Smooth muscle cell (in vitro differentiated cells): ENCODE measurements at regions not wholly inside any gene's neighbourhood (a gene's known extent, or its start where the extent isn't known, plus 50 kb on each side); places are given as distances from the start of the nearest gene placed in this dataset.

Experiments used
- DNase-seq: peaks from one replicate; lab custom pipeline; 2025; ENCODE audit not compliant: unreplicated experiment; lab: John Stamatoyannopoulos, UW
- H2AFZ ChIP-seq: fragments of 200-600 bp; sonication (generic); 2 replicates; pipeline ENCODE4 v1.6.0; 2016; ENCODE audit warnings: antibody characterized with exemption, low read depth, mild to moderate bottlenecking
- H3F3A ChIP-seq: fragments of 200-600 bp; sonication (generic); 2 replicates; pipeline ENCODE4 v1.6.0; 2017; ENCODE audit warnings: antibody characterized with exemption, low read depth
- H3K27ac ChIP-seq: fragments of 200-600 bp; sonication (generic); 2 replicates; pipeline ENCODE4 v1.5.1; 2016; ENCODE audit warnings: low read depth, mild to moderate bottlenecking
- H3K27me3 ChIP-seq: fragments of 200-600 bp; sonication (generic); 2 replicates; pipeline ENCODE4 v1.6.1; 2016; ENCODE audit warnings: low read depth, mild to moderate bottlenecking
- H3K36me3 ChIP-seq: fragments of 200-600 bp; sonication (generic); 2 replicates; pipeline ENCODE4 v1.5.1; 2016; ENCODE audit warnings: low read depth
- H3K4me1 ChIP-seq: fragments of 200-600 bp; sonication (generic); 2 replicates; pipeline ENCODE4 v1.5.1; 2016; ENCODE audit warnings: low read depth
- H3K4me2 ChIP-seq: fragments of 200-600 bp; sonication (generic); 2 replicates; pipeline ENCODE4 v1.6.0; 2016; ENCODE audit warnings: mild to moderate bottlenecking
- H3K4me3 ChIP-seq: fragments of 200-600 bp; sonication (generic); 2 replicates; pipeline ENCODE4 v1.5.1; 2016; ENCODE audit warnings: mild to moderate bottlenecking
- H3K79me2 ChIP-seq: fragments of 200-600 bp; sonication (generic); 2 replicates; pipeline ENCODE4 v1.6.0; 2016; ENCODE audit warnings: low read depth, mild to moderate bottlenecking
- H3K9ac ChIP-seq: fragments of 200-600 bp; sonication (generic); 2 replicates; pipeline ENCODE4 v1.6.0; 2016; ENCODE audit warnings: low read depth
- H3K9me3 ChIP-seq: fragments of 200-600 bp; sonication (generic); replicated peaks from 2 replicates; pipeline ENCODE4 v1.5.1; 2016; ENCODE audit warnings: low read depth
- H4K20me1 ChIP-seq: fragments of 200-600 bp; sonication (generic); 2 replicates; pipeline ENCODE4 v1.6.0; 2016; ENCODE audit warnings: low read depth
- WGBS: methylation state at CpG from one replicate; pipeline ENCODE4 v1.1.7; 2016; ENCODE audit warnings: low lambda C conversion rate; 5-methylcytosine and 5-hydroxymethylcytosine counted together
- TF ChIP-seq, protein P1 (sequence below): fragments of 200-600 bp; sonication (generic); IDR thresholded peaks from 2 replicates; pipeline ENCODE4 v1.5.1; 2017; ENCODE audit warnings: borderline replicate concordance, mild to moderate bottlenecking, antibody characterized with exemption; ENCODE audit not compliant: insufficient read depth, poor library complexity, severe bottlenecking

DNA sequence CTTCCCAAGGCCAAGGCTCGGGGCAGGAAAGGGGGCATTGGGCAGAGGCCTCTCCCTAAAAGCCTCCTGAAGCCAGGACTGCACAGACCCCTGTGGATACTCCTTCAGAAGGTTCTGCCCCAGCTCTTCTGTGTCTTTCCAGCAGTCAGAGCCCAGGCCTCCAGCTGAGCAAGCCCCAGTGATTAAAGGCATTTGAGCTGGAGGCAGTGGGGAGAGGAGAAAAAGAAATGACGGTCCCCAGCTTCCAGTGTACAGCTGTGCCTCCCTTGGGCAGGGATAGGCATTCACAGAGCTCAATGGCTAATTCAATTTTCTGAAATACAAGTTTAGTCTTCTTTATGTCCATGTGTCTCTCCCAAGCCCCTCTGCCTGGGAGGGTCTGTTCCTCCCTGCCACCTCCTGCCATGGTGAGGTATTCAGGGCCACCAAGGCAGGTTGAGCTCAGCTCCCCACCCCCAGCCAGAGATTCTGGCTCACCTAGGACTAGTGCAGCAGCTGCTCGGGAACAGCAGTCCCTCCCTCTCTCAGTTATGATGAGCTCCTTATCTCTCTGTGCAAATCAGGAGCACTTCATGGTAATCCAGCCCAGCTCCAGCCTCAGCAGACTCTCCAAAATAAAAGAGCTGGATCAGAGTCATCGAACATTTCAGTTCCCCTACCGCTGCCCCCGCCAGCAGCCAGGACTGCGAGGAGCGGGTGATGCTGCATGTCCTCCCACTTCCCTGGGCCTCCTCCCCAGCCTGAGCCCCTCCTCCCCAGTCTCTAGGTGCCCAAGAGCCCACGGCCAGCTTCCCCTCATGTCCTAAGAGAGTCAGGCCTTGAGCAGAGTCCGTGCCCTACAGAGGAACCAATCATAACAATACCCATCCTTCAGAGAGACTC, 208.4 kb upstream of the ZC3H12A start:
- no peaks in the 10 kb centered on the region for H3F3A ChIP-seq
- H3K4me1 ChIP-seq, result peaks cover 8% of the 10 kb centered on the region
- no peaks in the 10 kb centered on the region for H4K20me1 ChIP-seq
- no peak overlapping the region for H2AFZ ChIP-seq
- no peak for DNase-seq
- 62% methylated on average over 10 of the region's 10 CpGs for WGBS
- no peaks in the 10 kb centered on the region for H3K9me3 ChIP-seq
- TF ChIP-seq, protein P1, sequence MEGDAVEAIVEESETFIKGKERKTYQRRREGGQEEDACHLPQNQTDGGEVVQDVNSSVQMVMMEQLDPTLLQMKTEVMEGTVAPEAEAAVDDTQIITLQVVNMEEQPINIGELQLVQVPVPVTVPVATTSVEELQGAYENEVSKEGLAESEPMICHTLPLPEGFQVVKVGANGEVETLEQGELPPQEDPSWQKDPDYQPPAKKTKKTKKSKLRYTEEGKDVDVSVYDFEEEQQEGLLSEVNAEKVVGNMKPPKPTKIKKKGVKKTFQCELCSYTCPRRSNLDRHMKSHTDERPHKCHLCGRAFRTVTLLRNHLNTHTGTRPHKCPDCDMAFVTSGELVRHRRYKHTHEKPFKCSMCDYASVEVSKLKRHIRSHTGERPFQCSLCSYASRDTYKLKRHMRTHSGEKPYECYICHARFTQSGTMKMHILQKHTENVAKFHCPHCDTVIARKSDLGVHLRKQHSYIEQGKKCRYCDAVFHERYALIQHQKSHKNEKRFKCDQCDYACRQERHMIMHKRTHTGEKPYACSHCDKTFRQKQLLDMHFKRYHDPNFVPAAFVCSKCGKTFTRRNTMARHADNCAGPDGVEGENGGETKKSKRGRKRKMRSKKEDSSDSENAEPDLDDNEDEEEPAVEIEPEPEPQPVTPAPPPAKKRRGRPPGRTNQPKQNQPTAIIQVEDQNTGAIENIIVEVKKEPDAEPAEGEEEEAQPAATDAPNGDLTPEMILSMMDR, result no peak
- H3K79me2 ChIP-seq, result no peaks in the 10 kb centered on the region
- no peaks in the 10 kb centered on the region for H3K27me3 ChIP-seq
- no peak overlapping the region for H3K27ac ChIP-seq
- no peaks in the 10 kb centered on the region for H3K36me3 ChIP-seq
- H3K4me3 ChIP-seq, result no peak overlapping the region
- no peak overlapping the region for H3K4me2 ChIP-seq
- no peak overlapping the region for H3K9ac ChIP-seq

DNA sequence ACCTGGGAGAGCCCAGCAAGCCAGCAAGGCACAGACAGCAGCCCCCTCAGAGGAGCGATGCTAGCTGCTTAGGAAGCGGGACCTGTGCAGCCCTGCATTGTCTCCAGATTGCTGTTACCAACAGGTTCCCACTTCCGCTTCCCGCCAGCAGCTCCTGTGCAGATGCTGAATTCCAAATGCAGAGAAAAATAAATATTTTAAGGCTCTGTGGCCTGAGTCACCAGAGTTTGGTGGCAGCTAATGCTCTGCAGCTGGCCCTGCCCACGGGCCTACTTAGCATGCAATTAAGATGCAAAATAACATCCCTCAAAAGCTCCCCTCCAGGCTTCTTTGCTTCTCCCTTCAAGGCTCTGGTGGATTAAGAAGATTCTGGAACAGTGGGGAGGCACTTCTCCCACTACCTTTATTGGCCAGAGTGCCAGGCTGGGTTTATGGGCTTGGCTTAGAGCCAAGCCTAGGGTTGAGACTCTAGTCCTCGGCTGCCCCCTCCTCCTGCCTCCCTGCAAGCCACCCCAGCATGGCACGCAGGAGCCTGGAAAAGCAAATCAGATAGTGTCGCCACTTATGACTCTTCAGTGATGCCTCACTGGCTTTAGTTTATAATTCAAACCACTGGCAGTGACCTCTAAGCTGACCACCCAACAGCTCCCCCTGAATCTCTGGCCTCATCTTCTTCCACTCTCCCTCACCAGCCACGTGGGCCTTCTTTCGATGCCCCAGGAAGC, 207.1 kb upstream of the ZC3H12A start:
- no peaks in the 10 kb centered on the region for H3K9me3 ChIP-seq
- H3K4me3 ChIP-seq, result no peak overlapping the region
- H3K79me2 ChIP-seq, result no peaks in the 10 kb centered on the region
- no peaks in the 10 kb centered on the region for H3K36me3 ChIP-seq
- H4K20me1 ChIP-seq, result no peaks in the 10 kb centered on the region
- no peak for DNase-seq
- H3F3A ChIP-seq, result no peaks in the 10 kb centered on the region
- 43% methylated on average over 10 of the region's 10 CpGs for WGBS
- H3K27ac ChIP-seq, result no peak overlapping the region
- no peaks in the 10 kb centered on the region for H3K27me3 ChIP-seq
- no peak overlapping the region for H2AFZ ChIP-seq
- no peak overlapping the region for H3K9ac ChIP-seq
- TF ChIP-seq, protein P1, result no peak
- peaks cover 8% of the 10 kb centered on the region for H3K4me1 ChIP-seq
- no peak overlapping the region for H3K4me2 ChIP-seq

DNA sequence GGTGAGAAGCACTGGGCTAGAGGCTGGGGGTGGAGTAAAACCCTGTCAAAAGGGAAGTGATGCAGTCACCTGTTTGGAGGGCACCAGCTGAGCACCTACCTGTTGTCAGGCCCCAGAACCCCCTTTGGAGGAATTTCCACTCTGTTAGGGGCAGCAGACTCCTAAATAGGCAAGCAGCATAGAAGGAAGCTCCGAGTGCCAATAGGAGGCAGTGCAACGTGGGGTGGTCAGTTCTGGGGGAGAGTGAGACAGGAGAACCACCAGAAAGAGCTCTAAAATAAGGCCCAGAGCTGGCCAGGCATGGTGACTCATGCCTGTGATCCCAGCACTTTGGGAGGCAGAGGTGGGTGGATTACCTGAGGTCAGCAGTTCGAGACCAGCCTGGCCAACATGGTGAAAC, 203.7 kb upstream of the ZC3H12A start:
- Histone ChIP-seq H3K27me3 (no peaks in the 10 kb centered on the region), H3K79me2 (no peaks in the 10 kb centered on the region), H3K27ac (no peak overlapping the region), H3K4me1 (peaks cover 6% of the 10 kb centered on the region), H3K36me3 (no peaks in the 10 kb centered on the region), H3K9ac (no peak overlapping the region), H4K20me1 (no peaks in the 10 kb centered on the region), H3K9me3 (no peaks in the 10 kb centered on the region), H3K4me2 (no peak overlapping the region), H2AFZ (no peak overlapping the region), H3K4me3 (no peak overlapping the region), H3F3A (no peaks in the 10 kb centered on the region)
- DNase-seq, result no peak
- TF ChIP-seq, protein P1, result no peak
- WGBS, result 66% methylated on average over 3 of the region's 3 CpGs
